ENCODE measurements at regions not wholly inside any gene's neighbourhood (a gene's known extent, or its start where the extent isn't known, plus 50 kb on each side); places are given as distances from the start of the nearest gene placed in this dataset.
"Not testable (repeated sequence)": the region's sequence is repeated elsewhere in the genome, so short reads cannot be mapped to it uniquely, and the experiment has no call there.

- not testable (repeated sequence) for FAIRE-seq
These were observed 59.5 kb upstream of the FAM90A26 start for GRCh38 chr4:9110700-9111099.

DNA sequence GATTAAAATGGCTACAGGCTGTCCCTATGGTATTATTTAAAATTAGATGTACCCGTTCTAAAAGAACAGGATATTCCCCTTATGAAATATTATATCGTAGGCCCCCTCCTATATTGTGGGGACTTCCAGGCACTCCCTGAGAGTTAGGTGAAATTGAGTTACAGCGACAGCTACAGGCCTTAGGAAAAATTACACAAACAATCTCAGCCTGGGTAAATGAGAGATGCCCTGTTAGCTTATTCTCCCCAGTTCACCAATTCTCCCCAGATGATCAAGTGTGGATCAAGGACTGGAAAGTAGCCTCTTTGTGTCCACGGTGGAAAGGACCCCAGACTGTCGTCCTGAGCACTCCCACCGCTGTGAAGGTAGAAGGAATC, 67.1 kb upstream of the FAM90A26 start:
- not testable (repeated sequence) for FAIRE-seq

GRCh38 chr4:9102471-9103147, 67.6 kb upstream of the FAM90A26 start:
- FAIRE-seq: not testable (repeated sequence)

DNA sequence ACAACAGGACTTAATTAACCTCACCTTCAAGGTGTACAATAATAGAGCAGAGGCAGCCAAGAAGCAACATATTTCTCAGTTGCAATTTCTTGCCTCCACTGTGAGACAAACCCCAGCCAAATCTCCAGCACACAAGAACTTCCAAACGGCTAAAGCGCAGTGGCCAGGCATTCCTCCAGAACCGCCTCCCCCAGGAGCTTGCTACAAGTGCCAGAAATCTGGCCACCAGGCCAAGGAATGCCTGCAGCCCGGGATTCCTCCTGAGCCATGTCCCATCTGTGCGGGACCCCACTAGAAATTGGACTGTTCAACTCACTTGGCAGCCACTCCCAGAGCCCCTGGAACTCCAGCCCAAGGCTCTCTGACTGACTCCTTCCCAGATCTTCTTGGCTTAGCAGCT, 73.9 kb upstream of the FAM90A26 start:
- not testable (repeated sequence) for FAIRE-seq

- FAIRE-seq: not testable (repeated sequence)
These were observed 91.4 kb upstream of the FAM90A26 start for GRCh38 chr4:9078796-9079195.

GRCh38 chr4:9076974-9077373, 93.2 kb upstream of the FAM90A26 start:
- FAIRE-seq: not testable (repeated sequence)

DNA sequence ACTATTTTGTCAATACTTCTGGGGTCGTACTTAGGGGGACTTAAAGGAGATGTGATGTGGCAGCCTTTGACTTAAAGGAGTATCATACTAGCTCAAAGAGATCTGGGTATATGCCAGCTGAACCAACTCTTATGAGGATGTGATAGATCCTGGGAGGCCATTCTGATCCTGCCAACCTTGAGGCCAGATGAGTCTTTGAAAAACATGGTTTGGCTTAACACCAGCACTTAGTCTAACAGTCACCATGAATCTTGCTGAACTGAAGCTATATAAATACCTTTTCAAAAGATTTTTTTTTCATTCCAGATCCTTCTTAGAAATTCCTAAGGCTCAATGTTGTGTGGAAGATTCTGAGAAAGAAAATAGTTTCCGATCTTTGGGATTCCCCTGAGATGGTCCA, 93.7 kb upstream of the FAM90A26 start:
- not testable (repeated sequence) for FAIRE-seq

GRCh38 chr4:9073371-9073770, 96.8 kb upstream of the FAM90A26 start:
- FAIRE-seq: not testable (repeated sequence)

- FAIRE-seq: not testable (repeated sequence)
These were observed 97.5 kb upstream of the FAM90A26 start for GRCh38 chr4:9072521-9073220.

DNA sequence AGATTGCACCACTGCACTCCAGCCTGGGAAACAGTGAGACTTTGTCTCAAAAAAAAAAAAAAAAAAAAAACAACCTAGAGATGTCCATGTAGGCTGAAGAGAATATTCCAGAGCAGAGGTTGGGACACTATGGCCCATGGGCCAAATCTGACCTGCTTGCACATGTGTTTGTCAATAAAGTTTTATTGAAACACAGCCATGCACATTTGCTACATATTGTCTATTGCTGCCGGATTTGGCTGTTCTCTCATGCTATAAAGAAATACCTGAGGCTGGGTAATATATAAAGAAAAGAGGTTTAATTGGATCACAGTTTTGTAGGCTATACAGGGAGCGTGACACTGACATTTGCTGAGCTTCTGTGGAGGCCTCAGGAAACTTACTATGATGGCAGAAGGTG, 102.3 kb upstream of the FAM90A26 start:
- not testable (repeated sequence) for FAIRE-seq

DNA sequence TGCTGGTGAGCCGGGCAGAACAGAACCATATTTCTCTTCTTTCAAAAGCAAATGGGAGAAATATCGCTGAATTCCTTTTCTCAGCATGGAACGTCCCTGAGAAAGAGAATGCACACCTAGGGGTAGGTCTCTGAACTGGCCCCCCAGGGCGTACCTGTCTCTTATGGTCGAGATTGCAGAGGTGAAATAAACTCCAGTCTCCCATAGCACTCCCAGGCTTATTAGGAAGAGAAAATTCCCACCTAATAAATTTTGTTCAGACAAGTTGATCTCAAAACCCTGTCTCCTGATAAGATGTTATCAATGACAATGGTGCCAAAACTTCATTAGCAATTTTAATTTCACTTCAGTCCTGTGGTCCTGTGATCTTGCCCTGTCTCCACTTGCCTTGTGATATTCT, 106.6 kb upstream of the FAM90A26 start:
- FAIRE-seq: not testable (repeated sequence)

GRCh38 chr4:9024866-9025265, 145.3 kb upstream of the FAM90A26 start:
- FAIRE-seq: not testable (repeated sequence)

GRCh38 chr4:9009792-9010191, 138.2 kb upstream of the HMX1 start:
- FAIRE-seq: not testable (repeated sequence)

GRCh38 chr4:9008407-9008806, 136.8 kb upstream of the HMX1 start:
- not testable (repeated sequence) for FAIRE-seq

GRCh38 chr4:9001153-9001552, 129.5 kb upstream of the HMX1 start:
- FAIRE-seq: not testable (repeated sequence)

DNA sequence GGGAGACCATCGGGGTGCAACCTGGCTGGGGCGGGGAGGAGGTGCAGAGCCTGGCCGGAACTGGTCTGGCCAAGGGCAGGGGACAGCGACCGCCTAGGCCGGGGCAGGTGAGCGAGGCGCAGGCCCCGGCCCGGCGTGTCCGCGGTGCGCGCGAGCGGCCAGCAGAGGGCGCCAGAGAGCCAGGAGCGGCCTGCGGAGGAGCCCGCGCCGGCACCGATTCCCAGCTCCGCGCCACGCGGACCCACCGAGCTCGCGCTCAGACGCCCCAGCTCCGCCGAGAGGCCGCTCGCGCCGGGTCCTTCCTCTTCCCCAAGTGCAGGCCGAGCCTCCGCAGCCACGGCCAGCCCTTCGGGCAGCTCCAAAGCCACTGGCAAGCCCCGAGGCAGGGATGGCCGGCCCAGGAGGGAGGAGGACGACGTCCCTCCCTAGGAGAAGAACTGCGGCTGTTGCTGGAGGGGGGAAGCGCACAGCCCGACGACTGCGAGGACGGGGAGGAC, 128.9 kb upstream of the HMX1 start:
- not testable (repeated sequence) for FAIRE-seq

- not testable (repeated sequence) for FAIRE-seq
These were observed 121.3 kb upstream of the HMX1 start for GRCh38 chr4:8992981-8993380.

- FAIRE-seq: not testable (repeated sequence)
These were observed 119.8 kb upstream of the HMX1 start for GRCh38 chr4:8991449-8991848.

DNA sequence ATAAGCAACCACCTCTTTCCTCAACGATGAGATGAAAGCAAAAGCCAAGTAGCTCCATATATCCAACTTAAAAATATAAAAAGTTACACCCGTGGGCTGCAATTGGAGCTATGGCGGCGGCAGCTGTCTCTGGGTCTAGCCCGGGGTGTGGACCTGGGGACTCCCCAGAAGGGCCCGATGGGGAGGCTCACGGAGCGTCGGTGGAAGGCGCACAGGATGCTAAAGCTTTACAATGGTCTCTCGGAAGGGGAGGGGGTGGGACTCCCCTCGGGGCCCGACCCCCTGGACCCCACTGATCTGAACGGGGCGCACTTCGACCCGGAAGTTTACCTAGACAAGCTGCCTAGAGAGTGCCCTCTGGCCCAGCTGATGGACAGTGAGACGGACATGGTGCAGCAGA, 118.7 kb upstream of the HMX1 start:
- not testable (repeated sequence) for FAIRE-seq

- not testable (repeated sequence) for FAIRE-seq
These were observed 114.1 kb upstream of the HMX1 start for GRCh38 chr4:8985786-8986185.

DNA sequence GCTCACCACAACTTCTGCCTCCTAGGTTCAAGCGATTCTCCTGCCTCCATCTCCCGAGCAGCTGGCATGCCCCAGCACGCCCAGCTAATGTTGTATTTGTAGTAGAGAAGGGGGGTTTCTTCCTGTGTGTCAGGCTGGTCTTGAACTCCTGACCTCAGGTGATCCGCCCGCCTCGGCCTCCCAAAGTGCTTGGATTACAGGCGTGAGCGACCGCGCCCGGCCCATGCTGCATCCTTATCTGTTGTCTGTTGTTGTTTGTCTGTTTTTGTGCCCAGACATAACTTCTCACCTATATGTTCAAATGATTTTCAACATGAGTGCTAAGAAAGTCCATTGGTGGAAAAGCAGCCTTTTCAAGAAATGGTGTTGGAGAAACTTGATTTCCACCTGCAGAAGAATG, 113.0 kb upstream of the HMX1 start:
- FAIRE-seq: not testable (repeated sequence)

- FAIRE-seq: not testable (repeated sequence)
These were observed 112.3 kb upstream of the HMX1 start for GRCh38 chr4:8983921-8984320.

DNA sequence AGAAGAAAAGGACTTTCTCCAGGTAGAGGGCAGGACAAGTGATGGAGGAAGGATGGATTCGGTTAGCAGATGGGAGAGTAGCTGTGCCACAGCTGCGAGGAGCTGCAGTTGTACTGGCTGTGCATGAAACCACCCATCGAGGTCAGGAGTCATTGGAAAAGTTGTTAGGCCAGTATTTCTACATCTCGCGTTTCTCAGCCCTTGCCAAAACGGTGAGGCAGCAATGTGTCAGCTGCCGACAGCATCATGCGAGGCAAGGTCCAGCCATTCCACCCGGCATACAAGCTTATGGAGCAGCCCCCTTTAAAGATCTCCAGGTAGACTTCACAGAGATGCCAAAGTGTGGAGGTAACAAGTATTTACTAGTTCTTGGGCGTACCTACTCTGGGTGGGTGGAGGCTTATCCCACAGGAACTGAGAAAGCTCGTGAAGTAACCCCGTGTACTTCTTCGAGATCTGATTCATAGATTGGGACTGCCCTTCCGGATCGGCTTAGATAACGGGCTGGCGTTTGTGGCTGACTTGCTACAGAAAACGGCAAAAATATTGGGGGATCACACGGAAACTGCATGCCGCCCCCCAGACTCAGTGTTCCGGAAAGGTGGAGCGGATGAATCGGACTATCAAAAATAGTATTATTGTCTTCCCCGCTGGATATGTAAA, 105.0 kb upstream of the HMX1 start:
- FAIRE-seq: not testable (repeated sequence)

GRCh38 chr4:8972635-8973034, 101.0 kb upstream of the HMX1 start:
- FAIRE-seq: not testable (repeated sequence)

Measured in G401.6 (cell line).